ENCODE measurements at regions not wholly inside any gene's neighbourhood (a gene's known extent, or its start where the extent isn't known, plus 50 kb on each side); places are given as distances from the start of the nearest gene placed in this dataset.

- Mint-ChIP-seq H3K4me1 (no peaks in the 10 kb centered on the region), H3K4me3 (no peak overlapping the region), H3K27ac (no peak overlapping the region), H3K36me3 (peaks cover 0 to 4% (median 0%) of the 10 kb centered on the region in 3 donors), H3K9me3 (no peaks in the 10 kb centered on the region), H3K27me3 (peaks cover 0 to 4% (median 0%) of the 10 kb centered on the region in 5 donors)
- DNase-seq (no peak), ATAC-seq (no peak)
- POLR2A ChIA-PET = no interaction called here
Measured at GRCh38 chr2:7933672-7934071, 748.2 kb upstream of the ID2 start.

- no peak overlapping the region for H3K4me3 Mint-ChIP-seq
- DNase-seq (no peak), ATAC-seq (no peak)
- H3K4me1 Mint-ChIP-seq = no peaks in the 10 kb centered on the region
- no peaks in the 10 kb centered on the region for H3K9me3 Mint-ChIP-seq
- H3K27ac Mint-ChIP-seq = no peak overlapping the region
- peaks cover 0 to 4% (median 0%) of the 10 kb centered on the region in 5 donors for H3K27me3 Mint-ChIP-seq
- peaks cover 0 to 4% (median 0%) of the 10 kb centered on the region in 3 donors for H3K36me3 Mint-ChIP-seq
- POLR2A ChIA-PET = no interaction called here
Measured at GRCh38 chr2:7934476-7934875, 747.4 kb upstream of the ID2 start.

- DNase-seq (no peak), ATAC-seq (no peak)
- Mint-ChIP-seq H3K4me1 (peaks cover 0 to 3% (median 0%) of the 10 kb centered on the region in 4 donors), H3K9me3 (no peaks in the 10 kb centered on the region), H3K27ac (no peak overlapping the region), H3K36me3 (no peaks in the 10 kb centered on the region), H3K4me3 (no peak overlapping the region), H3K27me3 (no peaks in the 10 kb centered on the region)
- POLR2A ChIA-PET = no interaction called here
Measured at GRCh38 chr2:7937082-7937481, 744.8 kb upstream of the ID2 start.

- no peaks in the 10 kb centered on the region for H3K27me3 Mint-ChIP-seq
Measured at GRCh38 chr2:7940723-7941122, 741.1 kb upstream of the ID2 start.

GRCh38 chr2:7943446-7943845 is 738.4 kb upstream of the ID2 start:
- peaks cover 0 to 3% (median 0%) of the 10 kb centered on the region in 4 donors for H3K4me1 Mint-ChIP-seq
- POLR2A ChIA-PET = no interaction called here
- no peaks in the 10 kb centered on the region for H3K27me3 Mint-ChIP-seq
- H3K36me3 Mint-ChIP-seq = no peaks in the 10 kb centered on the region
- H3K9me3 Mint-ChIP-seq = no peaks in the 10 kb centered on the region
- ATAC-seq (no peak), DNase-seq (no peak)
- H3K27ac Mint-ChIP-seq = no peak overlapping the region
- no peak overlapping the region for H3K4me3 Mint-ChIP-seq

More at GRCh38 chr2:7940723-7941122, 741.1 kb upstream of the ID2 start:
- ATAC-seq (no peak), DNase-seq (no peak)
- Mint-ChIP-seq H3K9me3 (no peaks in the 10 kb centered on the region), H3K27ac (no peak overlapping the region), H3K4me3 (no peak overlapping the region), H3K4me1 (peaks cover 0 to 3% (median 0%) of the 10 kb centered on the region in 4 donors), H3K36me3 (no peaks in the 10 kb centered on the region)
- POLR2A ChIA-PET = no interaction called here

- H3K4me1 Mint-ChIP-seq = peaks cover 0 to 3% (median 0%) of the 10 kb centered on the region in 4 donors
- POLR2A ChIA-PET = no interaction called here
- DNase-seq = no peak
- H3K27me3 Mint-ChIP-seq = peaks cover 0 to 2% (median 0%) of the 10 kb centered on the region in 5 donors
- no peaks in the 10 kb centered on the region for H3K36me3 Mint-ChIP-seq
- H3K4me3 Mint-ChIP-seq = no peak overlapping the region
- H3K9me3 Mint-ChIP-seq = no peaks in the 10 kb centered on the region
- no peak overlapping the region for H3K27ac Mint-ChIP-seq
- no peak for ATAC-seq
Measured at GRCh38 chr2:7945026-7945425, 736.8 kb upstream of the ID2 start.

GRCh38 chr2:7950035-7950612 is 731.7 kb upstream of the ID2 start:
- ATAC-seq (no peak), DNase-seq (no peak)
- H3K4me1 Mint-ChIP-seq = no peaks in the 10 kb centered on the region
- no peak overlapping the region for H3K27ac Mint-ChIP-seq
- H3K4me3 Mint-ChIP-seq = no peak overlapping the region
- peaks cover 0 to 2% (median 0%) of the 10 kb centered on the region in 5 donors for H3K27me3 Mint-ChIP-seq
- H3K36me3 Mint-ChIP-seq = no peaks in the 10 kb centered on the region
- H3K9me3 Mint-ChIP-seq = no peaks in the 10 kb centered on the region
- POLR2A ChIA-PET = no interaction called here

- Mint-ChIP-seq H3K4me3 (no peak overlapping the region), H3K9me3 (no peaks in the 10 kb centered on the region), H3K27ac (no peak overlapping the region), H3K4me1 (no peaks in the 10 kb centered on the region), H3K27me3 (peaks cover 0 to 2% (median 0%) of the 10 kb centered on the region in 5 donors), H3K36me3 (no peaks in the 10 kb centered on the region)
- DNase-seq (no peak), ATAC-seq (no peak)
- POLR2A ChIA-PET = no interaction called here
Measured at GRCh38 chr2:7951001-7951400, 730.9 kb upstream of the ID2 start.

- DNase-seq (no peak), ATAC-seq (no peak)
- H3K4me3 Mint-ChIP-seq = no peak overlapping the region
- peaks cover 0 to 2% (median 0%) of the 10 kb centered on the region in 5 donors for H3K27me3 Mint-ChIP-seq
- no peaks in the 10 kb centered on the region for H3K9me3 Mint-ChIP-seq
- no peak overlapping the region for H3K27ac Mint-ChIP-seq
- no peaks in the 10 kb centered on the region for H3K4me1 Mint-ChIP-seq
- POLR2A ChIA-PET = no interaction called here
- H3K36me3 Mint-ChIP-seq = no peaks in the 10 kb centered on the region
Measured at GRCh38 chr2:7951490-7951889, 730.4 kb upstream of the ID2 start.

GRCh38 chr2:7952046-7952745 is 729.7 kb upstream of the ID2 start:
- Mint-ChIP-seq H3K36me3 (no peaks in the 10 kb centered on the region), H3K27me3 (peaks cover 0 to 2% (median 0%) of the 10 kb centered on the region in 5 donors), H3K27ac (no peak overlapping the region), H3K9me3 (no peaks in the 10 kb centered on the region), H3K4me3 (no peak overlapping the region), H3K4me1 (no peaks in the 10 kb centered on the region)
- no peak for DNase-seq
- ATAC-seq = no peak
- POLR2A ChIA-PET = no interaction called here

- Mint-ChIP-seq H3K9me3 (no peaks in the 10 kb centered on the region), H3K4me1 (no peaks in the 10 kb centered on the region)
- no peak for ATAC-seq
Measured at GRCh38 chr2:7953195-7953594, 728.7 kb upstream of the ID2 start.

GRCh38 chr2:7954234-7954633 is 727.6 kb upstream of the ID2 start:
- H3K27ac Mint-ChIP-seq = no peak overlapping the region
- H3K36me3 Mint-ChIP-seq = no peaks in the 10 kb centered on the region
- no peaks in the 10 kb centered on the region for H3K9me3 Mint-ChIP-seq
- DNase-seq (no peak), ATAC-seq (no peak)
- POLR2A ChIA-PET = no interaction called here
- no peaks in the 10 kb centered on the region for H3K4me1 Mint-ChIP-seq
- H3K4me3 Mint-ChIP-seq = no peak overlapping the region
- H3K27me3 Mint-ChIP-seq = peaks cover 0 to 2% (median 0%) of the 10 kb centered on the region in 5 donors

More at GRCh38 chr2:7953195-7953594, 728.7 kb upstream of the ID2 start:
- Mint-ChIP-seq H3K4me3 (no peak overlapping the region), H3K27ac (no peak overlapping the region), H3K36me3 (no peaks in the 10 kb centered on the region), H3K27me3 (peaks cover 0 to 2% (median 0%) of the 10 kb centered on the region in 5 donors)
- POLR2A ChIA-PET = interaction anchor here (0.5 to 0.6 kb wide), 2 partner anchors 429 to 719 kb away, joined by 4 to 7 read pairs; no protein-coding TSS in a partner anchor
- DNase-seq = no peak

- no peak for DNase-seq
- no peak overlapping the region for H3K27ac Mint-ChIP-seq
- no peak overlapping the region for H3K4me3 Mint-ChIP-seq
- H3K4me1 Mint-ChIP-seq = no peaks in the 10 kb centered on the region
- H3K36me3 Mint-ChIP-seq = no peaks in the 10 kb centered on the region
- H3K9me3 Mint-ChIP-seq = no peaks in the 10 kb centered on the region
- ATAC-seq = no peak
- POLR2A ChIA-PET = no interaction called here
- no peaks in the 10 kb centered on the region for H3K27me3 Mint-ChIP-seq
Measured at GRCh38 chr2:7956126-7956689, 725.6 kb upstream of the ID2 start.
